RWPE2 (cell line): ENCODE measurements at regions not wholly inside any gene's neighbourhood (a gene's known extent, or its start where the extent isn't known, plus 50 kb on each side); places are given as distances from the start of the nearest gene placed in this dataset.

Source experiments
- ATAC-seq: fragments of 200-7000 bp; cut with Tn5 transposase; 3 replicates; pipeline ENCODE4 v1.9.1; 2021; ENCODE audit warnings: low read depth
- DNase-seq: peaks from one replicate; pipeline ENCODE4 v3.0.0-alpha.2; 2020; ENCODE audit warnings: low spot score
- H3K27ac ChIP-seq: fragments of 450-650 bp; 2 replicates; pipeline ENCODE4 v1.5.1; 2017; ENCODE audit warnings: mild to moderate bottlenecking; ENCODE audit not compliant: poor library complexity, severe bottlenecking
- H3K27me3 ChIP-seq: fragments of 250-450 bp; sonication (Bioruptor Pico); 2 replicates; pipeline ENCODE4 v1.5.1; 2021; ENCODE audit warnings: mild to moderate bottlenecking, moderate library complexity; ENCODE audit not compliant: insufficient read depth, poor library complexity, severe bottlenecking
- H3K36me3 ChIP-seq: fragments of 250-450 bp; sonication (Bioruptor Pico); 2 replicates; pipeline ENCODE4 v1.5.1; 2020; ENCODE audit warnings: low read depth, mild to moderate bottlenecking, moderate library complexity
- H3K4me1 ChIP-seq: fragments of 250-450 bp; sonication (Bioruptor Pico); 2 replicates; pipeline ENCODE4 v1.5.1; 2021; ENCODE audit warnings: mild to moderate bottlenecking, moderate library complexity; ENCODE audit not compliant: insufficient read depth, poor library complexity, severe bottlenecking
- H3K4me3 ChIP-seq: fragments of 250-450 bp; sonication (Bioruptor Pico); 2 replicates; pipeline ENCODE4 v1.5.1; 2021; ENCODE audit warnings: mild to moderate bottlenecking, moderate library complexity; ENCODE audit not compliant: severe bottlenecking
- H3K9me3 ChIP-seq: fragments of 250-450 bp; sonication (Bioruptor Pico); 2 replicates; pipeline ENCODE4 v1.5.1; 2021; ENCODE audit warnings: mild to moderate bottlenecking, moderate library complexity; ENCODE audit not compliant: severe bottlenecking
- TF ChIP-seq, protein P1 (sequence below): fragments of 450-650 bp; IDR thresholded peaks from one replicate; pipeline ENCODE4 v1.5.1; 2017; ENCODE audit warnings: mild to moderate bottlenecking, moderate library complexity; ENCODE audit not compliant: poor library complexity, severe bottlenecking

- Histone ChIP-seq H3K36me3 (no peaks in the 10 kb centered on the region), H3K9me3 (no peaks in the 10 kb centered on the region), H3K27ac (no peak overlapping the region), H3K4me1 (no peaks in the 10 kb centered on the region), H3K4me3 (no peak overlapping the region), H3K27me3 (no peaks in the 10 kb centered on the region)
- TF ChIP-seq, protein P1, sequence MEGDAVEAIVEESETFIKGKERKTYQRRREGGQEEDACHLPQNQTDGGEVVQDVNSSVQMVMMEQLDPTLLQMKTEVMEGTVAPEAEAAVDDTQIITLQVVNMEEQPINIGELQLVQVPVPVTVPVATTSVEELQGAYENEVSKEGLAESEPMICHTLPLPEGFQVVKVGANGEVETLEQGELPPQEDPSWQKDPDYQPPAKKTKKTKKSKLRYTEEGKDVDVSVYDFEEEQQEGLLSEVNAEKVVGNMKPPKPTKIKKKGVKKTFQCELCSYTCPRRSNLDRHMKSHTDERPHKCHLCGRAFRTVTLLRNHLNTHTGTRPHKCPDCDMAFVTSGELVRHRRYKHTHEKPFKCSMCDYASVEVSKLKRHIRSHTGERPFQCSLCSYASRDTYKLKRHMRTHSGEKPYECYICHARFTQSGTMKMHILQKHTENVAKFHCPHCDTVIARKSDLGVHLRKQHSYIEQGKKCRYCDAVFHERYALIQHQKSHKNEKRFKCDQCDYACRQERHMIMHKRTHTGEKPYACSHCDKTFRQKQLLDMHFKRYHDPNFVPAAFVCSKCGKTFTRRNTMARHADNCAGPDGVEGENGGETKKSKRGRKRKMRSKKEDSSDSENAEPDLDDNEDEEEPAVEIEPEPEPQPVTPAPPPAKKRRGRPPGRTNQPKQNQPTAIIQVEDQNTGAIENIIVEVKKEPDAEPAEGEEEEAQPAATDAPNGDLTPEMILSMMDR, result peak; percentile 46
- no peak for ATAC-seq
- DNase-seq, result no peak
Observed at GRCh38 chr1:170881268-170882265, 53.8 kb upstream of the MROH9 start.
